A549 (cell line): ENCODE measurements at regions not wholly inside any gene's neighbourhood (a gene's known extent, or its start where the extent isn't known, plus 50 kb on each side); places are given as distances from the start of the nearest gene placed in this dataset.

ENCODE experiments used
- ATAC-seq, 2 experiments: fragments of 200-7000 bp in 1 of 2; fragments of >200 bp in 1 of 2; cut with Nextera tagmentation in 1 of 2; cut with Tn5 transposase in 1 of 2; 3 replicates each; pipeline versions ENCODE4 v1.8.0 to v1.9.1; 2018 to 2020; ENCODE audit warnings: mild to moderate bottlenecking in 1 of 2, moderate library complexity in 1 of 2
- CTCF ChIA-PET: fragments of 300-600 bp; sonication (Branson Sonifier 250); formaldehyde crosslinking; extraction: SDS; loops from one replicate; lab custom pipeline; 2021; ENCODE audit warnings: antibody characterized with exemption, inconsistent platforms; lab: Yijun Ruan, JAX
- POLR2A ChIA-PET: fragments of 350-600 bp; formaldehyde crosslinking; extraction: SDS; loops from one replicate; lab custom pipeline; 2021; ENCODE audit warnings: antibody characterized with exemption, inconsistent platforms; lab: Yijun Ruan, JAX
- DNase-seq, 2 experiments: peaks; one replicate each; pipeline versions ENCODE4 v3.0.0 to v3.0.0-alpha.2; 2011 to 2016; ENCODE audit warnings: low read depth in 1 of 2, low spot score in 1 of 2
- FAIRE-seq: peaks from 2 replicates; lab custom pipeline; 2011; peaks lifted over from hg19 to GRCh38; lab: Jason Lieb, UNC
- H3K27ac ChIP-seq, 2 experiments: fragments of >200 bp; sonication (Bioruptor Twin); formaldehyde crosslinking; 3 replicates each; pipeline ENCODE4 v1.5.1; 2016 to 2017
- H3K4me1 ChIP-seq: fragments of >200 bp; sonication (Bioruptor Twin); formaldehyde crosslinking; 3 replicates; pipeline ENCODE4 v1.6.1; 2016
- H3K4me2 ChIP-seq: fragments of >200 bp; sonication (Bioruptor Twin); formaldehyde crosslinking; 3 replicates; pipeline ENCODE4 v1.6.1; 2016
- H3K4me3 ChIP-seq: fragments of >200 bp; sonication (Bioruptor Twin); formaldehyde crosslinking; 3 replicates; pipeline ENCODE4 v1.5.1; 2016
- H3K9me3 ChIP-seq: fragments of >200 bp; sonication (Bioruptor Twin); formaldehyde crosslinking; 3 replicates; pipeline ENCODE4 v1.6.1; 2016
- CBX2 ChIP-seq: fragments of 200-600 bp; sonication (generic); IDR thresholded peaks from 2 replicates; pipeline ENCODE4 v1.6.1; 2016; ENCODE audit warnings: low read depth, mild to moderate bottlenecking, borderline replicate concordance
- CEBPB ChIP-seq, 2 experiments: fragments of >200 bp in 1 of 2; sonication (Bioruptor Twin) in 1 of 2; formaldehyde crosslinking in 1 of 2; IDR thresholded peaks; 2 replicates each; pipeline ENCODE4 v1.6.1; 2012 to 2016
- CHD2 ChIP-seq: fragments of 150-350 bp; IDR thresholded peaks from 2 replicates; pipeline ENCODE4 v1.6.1; 2014; ENCODE audit warnings: low read length; ENCODE audit not compliant: partially characterized antibody
- CHD4 ChIP-seq: fragments of 200-600 bp; sonication (generic); IDR thresholded peaks from 2 replicates; pipeline ENCODE4 v1.6.1; 2016; ENCODE audit warnings: antibody characterized with exemption, mild to moderate bottlenecking, borderline replicate concordance
- EHF ChIP-seq: fragments of 250-450 bp; sonication (Bioruptor Pico); IDR thresholded peaks from 2 replicates; pipeline ENCODE4 v1.5.0; 2020; ENCODE audit warnings: mild to moderate bottlenecking
- ELK1 ChIP-seq: fragments of 150-350 bp; IDR thresholded peaks from 2 replicates; pipeline ENCODE4 v1.6.1; 2014; ENCODE audit warnings: low read depth, mild to moderate bottlenecking, low read length
- EP300 ChIP-seq, 2 experiments: fragments of >200 bp; sonication (Bioruptor Twin); formaldehyde crosslinking; IDR thresholded peaks; 2 replicates in 1 of 2; 3 replicates in 1 of 2; pipeline ENCODE4 v1.6.1; 2016 to 2017
- ESRRA ChIP-seq: fragments of 150-350 bp; IDR thresholded peaks from 2 replicates; pipeline ENCODE4 v1.6.1; 2014; ENCODE audit warnings: mild to moderate bottlenecking, low read length, borderline replicate concordance
- FOSB ChIP-seq: fragments of 250-450 bp; sonication (Bioruptor Pico); IDR thresholded peaks from 2 replicates; pipeline ENCODE4 v1.5.0; 2020; ENCODE audit warnings: mild to moderate bottlenecking, moderate library complexity
- FOXS1 ChIP-seq: fragments of 250-450 bp; sonication (Bioruptor Pico); IDR thresholded peaks from 2 replicates; pipeline ENCODE4 v1.5.0; 2020; ENCODE audit warnings: mild to moderate bottlenecking, moderate library complexity
- GATA3 ChIP-seq: IDR thresholded peaks from 2 replicates; pipeline ENCODE4 v1.6.1; 2012; ENCODE audit warnings: borderline replicate concordance
- HDAC2 ChIP-seq: fragments of 200-600 bp; sonication (generic); IDR thresholded peaks from 2 replicates; pipeline ENCODE4 v1.6.1; 2016
- HOXB5 ChIP-seq: fragments of 250-450 bp; sonication (Bioruptor Pico); IDR thresholded peaks from 2 replicates; pipeline ENCODE4 v1.5.0; 2020; ENCODE audit warnings: mild to moderate bottlenecking, moderate library complexity
- JUN ChIP-seq, 2 experiments: fragments of >200 bp; sonication (Bioruptor Twin); formaldehyde crosslinking; IDR thresholded peaks; 2 replicates in 1 of 2; 3 replicates in 1 of 2; pipeline ENCODE4 v1.6.1; 2016 to 2017
- KDM1A ChIP-seq: fragments of 200-600 bp; sonication (generic); IDR thresholded peaks from 2 replicates; pipeline ENCODE4 v1.6.1; 2016; ENCODE audit warnings: low read depth, mild to moderate bottlenecking
- KDM5A ChIP-seq: fragments of 200-600 bp; sonication (generic); IDR thresholded peaks from 2 replicates; pipeline ENCODE4 v1.6.1; 2016; ENCODE audit warnings: antibody characterized with exemption, mild to moderate bottlenecking
- MAFK ChIP-seq: fragments of 450-650 bp; IDR thresholded peaks from 2 replicates; pipeline ENCODE4 v1.6.1; 2014; ENCODE audit not compliant: partially characterized antibody
- PBX3 ChIP-seq: IDR thresholded peaks from 2 replicates; pipeline ENCODE4 v1.6.1; 2012
- PHF8 ChIP-seq: fragments of 200-600 bp; sonication (generic); IDR thresholded peaks from 2 replicates; pipeline ENCODE4 v1.6.1; 2016; ENCODE audit warnings: low read depth, mild to moderate bottlenecking, antibody characterized with exemption, moderate library complexity, borderline replicate concordance
- TP53 ChIP-seq: fragments of 250-450 bp; sonication (Bioruptor Pico); IDR thresholded peaks from 2 replicates; pipeline ENCODE4 v1.5.0; 2021; ENCODE audit warnings: mild to moderate bottlenecking, moderate library complexity
- USF2 ChIP-seq: fragments of 450-650 bp; IDR thresholded peaks from 2 replicates; pipeline ENCODE4 v1.6.1; 2014; ENCODE audit warnings: antibody characterized with exemption
- ZC3H11A ChIP-seq: fragments of 450-650 bp; IDR thresholded peaks from 2 replicates; pipeline ENCODE4 v1.6.1; 2014; ENCODE audit warnings: antibody characterized with exemption, mild to moderate bottlenecking
- ZFP36 ChIP-seq: fragments of 450-650 bp; IDR thresholded peaks from 2 replicates; pipeline ENCODE4 v1.6.1; 2014; ENCODE audit warnings: borderline replicate concordance; ENCODE audit not compliant: partially characterized antibody
- WGBS: methylation state at CpG from one replicate; pipeline ENCODE4 v1.1.6; 2017; ENCODE audit errors: missing lambda C conversion rate; 5-methylcytosine and 5-hydroxymethylcytosine counted together

- TF ChIP-seq TP53 (CRISPR knock-in tag), result no peak
- TF ChIP-seq HOXB5 (CRISPR knock-in tag), result no peak
- TF ChIP-seq CEBPB (IDR thresholded peaks at IDR 0.05), result no peak
- no peak for TF ChIP-seq ZC3H11A
- TF ChIP-seq KDM1A, result no peak
- no peak for TF ChIP-seq PBX3
- TF ChIP-seq, all 56 proteins: peak for 0
Measured at GRCh38 chr3:36312351-36312750, 68.0 kb upstream of the STAC start (continued).

GRCh38 chr3:36317915-36318314, 62.4 kb upstream of the STAC start:
- CTCF ChIA-PET, result interaction anchor here (1.3 kb wide), 1 partner anchor 147 kb away, joined by 3 read pairs; no protein-coding TSS in a partner anchor

GRCh38 chr3:36318621-36319200, 61.6 kb upstream of the STAC start:
- TF ChIP-seq GATA3, result no peak
- TF ChIP-seq FOXS1 (CRISPR knock-in tag), result no peak
- no peak for TF ChIP-seq PHF8
- no peak for TF ChIP-seq ELK1
- no peak for TF ChIP-seq EHF
- TF ChIP-seq EP300 (IDR thresholded peaks at IDR 0.05), result no peak
- TF ChIP-seq ESRRA, result no peak
- TF ChIP-seq, all 56 proteins: peak for 0
- H3K4me1 ChIP-seq, result peaks cover 7% of the 10 kb centered on the region
- CTCF ChIA-PET, result interaction anchor here (1.3 kb wide), 1 partner anchor 147 kb away, joined by 3 read pairs; no protein-coding TSS in a partner anchor
- no peak overlapping the region for H3K27ac ChIP-seq
- H3K4me3 ChIP-seq, result no peak overlapping the region
- peak overlapping the region; percentile 20; the same call in 2 of the 3 replicates for H3K4me2 ChIP-seq
- ATAC-seq (peak in 1 of 2 experiments; percentile 56; a peak in 1 of 6 replicates), FAIRE-seq (no peak), DNase-seq (peak in 1 of 2 experiments; percentile 11)
- WGBS, result 24% methylated on average over 3 of the region's 3 CpGs
- no peaks in the 10 kb centered on the region for H3K9me3 ChIP-seq
- POLR2A ChIA-PET, result no interaction called here

More at GRCh38 chr3:36317915-36318314, 62.4 kb upstream of the STAC start:
- TF ChIP-seq ESRRA (no peak), FOXS1 (CRISPR knock-in tag) (no peak), JUN (IDR thresholded peaks at IDR 0.05) (no peak), MAFK (no peak), FOSB (CRISPR knock-in tag) (no peak), HDAC2 (no peak), KDM1A (no peak), PHF8 (no peak), ZFP36 (no peak), CHD2 (no peak), CHD4 (no peak), USF2 (no peak), CBX2 (no peak), KDM5A (no peak)
- H3K4me1 ChIP-seq, result peaks cover 7% of the 10 kb centered on the region
- FAIRE-seq (no peak), DNase-seq (no peak), ATAC-seq (no peak)
- WGBS, result 36% methylated on average over 3 of the region's 3 CpGs
- no peak overlapping the region for H3K4me3 ChIP-seq
- no peaks in the 10 kb centered on the region for H3K9me3 ChIP-seq
- POLR2A ChIA-PET, result no interaction called here
- no peak overlapping the region for H3K4me2 ChIP-seq
- no peak overlapping the region for H3K27ac ChIP-seq
